NCI-H524 treated with DMSO at 0.1 percent for 48 hours (cell line): ENCODE measurements at regions not wholly inside any gene's neighbourhood (a gene's known extent, or its start where the extent isn't known, plus 50 kb on each side); places are given as distances from the start of the nearest gene placed in this dataset.

Experiments used
- DNase-seq: peaks from one replicate; lab custom pipeline; 2025; lab: John Stamatoyannopoulos, UW

- DNase-seq = no peak
These were observed 196.3 kb downstream of the SNX10 start for GRCh38 chr7:26487780-26488515.

GRCh38 chr7:26489391-26489790, 197.7 kb downstream of the SNX10 start:
- DNase-seq = no peak

- no peak for DNase-seq
These were observed 198.4 kb downstream of the SNX10 start for GRCh38 chr7:26489906-26490639.

GRCh38 chr7:26490640-26491624, 199.3 kb downstream of the SNX10 start:
- peak; percentile 97 for DNase-seq

GRCh38 chr7:26492816-26493215, 201.2 kb downstream of the SNX10 start:
- DNase-seq = peak; percentile 78

GRCh38 chr7:26493737-26494428, 202.2 kb downstream of the SNX10 start:
- DNase-seq = no peak

GRCh38 chr7:26495569-26495968, 203.9 kb downstream of the SNX10 start:
- no peak for DNase-seq

- DNase-seq = no peak
These were observed 206.3 kb downstream of the SNX10 start for GRCh38 chr7:26497801-26498596.

- DNase-seq = no peak
These were observed 207.7 kb downstream of the SNX10 start for GRCh38 chr7:26499315-26499897.

GRCh38 chr7:26500749-26501352, 209.2 kb downstream of the SNX10 start:
- DNase-seq = peak; percentile 35

- no peak for DNase-seq
These were observed 212.9 kb downstream of the SNX10 start for GRCh38 chr7:26504411-26505120.

GRCh38 chr7:26506196-26506595, 214.5 kb downstream of the SNX10 start:
- no peak for DNase-seq

GRCh38 chr7:26507108-26507987, 215.7 kb downstream of the SNX10 start:
- DNase-seq = no peak

- no peak for DNase-seq
These were observed 216.8 kb downstream of the SNX10 start for GRCh38 chr7:26508481-26508880.

- DNase-seq = no peak
These were observed 217.3 kb downstream of the SNX10 start for GRCh38 chr7:26508917-26509316.

GRCh38 chr7:26510231-26510957, 218.7 kb downstream of the SNX10 start:
- no peak for DNase-seq

- DNase-seq = no peak
These were observed 220.2 kb downstream of the SNX10 start for GRCh38 chr7:26511866-26512265.

- no peak for DNase-seq
These were observed 221.1 kb downstream of the SNX10 start for GRCh38 chr7:26512737-26513136.
